Type B pancreatic cell (in vitro differentiated cells): ENCODE measurements at regions not wholly inside any gene's neighbourhood (a gene's known extent, or its start where the extent isn't known, plus 50 kb on each side); places are given as distances from the start of the nearest gene placed in this dataset.

Experiments used
- DNase-seq: peaks from one replicate; pipeline ENCODE4 v3.0.0; 2021; ENCODE audit warnings: mixed read lengths; ENCODE audit not compliant: unreplicated experiment; ENCODE audit errors: extremely low spot score
- H3K27ac Mint-ChIP-seq: 2 replicates; pipeline ENCODE4 v1.8.0; 2021; ENCODE audit warnings: mild to moderate bottlenecking, mixed read lengths
- H3K27me3 Mint-ChIP-seq: 2 replicates; pipeline ENCODE4 v1.8.0; 2021; ENCODE audit warnings: mixed read lengths
- H3K36me3 Mint-ChIP-seq: 2 replicates; pipeline ENCODE4 v1.8.0; 2021; ENCODE audit warnings: mixed read lengths
- H3K4me1 Mint-ChIP-seq: one replicate; pipeline ENCODE4 v1.8.0; 2021; ENCODE audit warnings: mixed read lengths; ENCODE audit not compliant: unreplicated experiment
- H3K4me3 Mint-ChIP-seq: 2 replicates; pipeline ENCODE4 v1.8.0; 2021; ENCODE audit warnings: mild to moderate bottlenecking, mixed read lengths
- H3K9me3 Mint-ChIP-seq: 2 replicates; pipeline ENCODE4 v1.8.0; 2021; ENCODE audit warnings: mixed read lengths
- TF ChIP-seq, protein P1 (sequence below): fragments of 200-600 bp; sonication (generic); conservative IDR thresholded peaks from 2 replicates; pipeline ENCODE4 v1.5.0; 2021; ENCODE audit warnings: antibody characterized with exemption, mild to moderate bottlenecking

DNA sequence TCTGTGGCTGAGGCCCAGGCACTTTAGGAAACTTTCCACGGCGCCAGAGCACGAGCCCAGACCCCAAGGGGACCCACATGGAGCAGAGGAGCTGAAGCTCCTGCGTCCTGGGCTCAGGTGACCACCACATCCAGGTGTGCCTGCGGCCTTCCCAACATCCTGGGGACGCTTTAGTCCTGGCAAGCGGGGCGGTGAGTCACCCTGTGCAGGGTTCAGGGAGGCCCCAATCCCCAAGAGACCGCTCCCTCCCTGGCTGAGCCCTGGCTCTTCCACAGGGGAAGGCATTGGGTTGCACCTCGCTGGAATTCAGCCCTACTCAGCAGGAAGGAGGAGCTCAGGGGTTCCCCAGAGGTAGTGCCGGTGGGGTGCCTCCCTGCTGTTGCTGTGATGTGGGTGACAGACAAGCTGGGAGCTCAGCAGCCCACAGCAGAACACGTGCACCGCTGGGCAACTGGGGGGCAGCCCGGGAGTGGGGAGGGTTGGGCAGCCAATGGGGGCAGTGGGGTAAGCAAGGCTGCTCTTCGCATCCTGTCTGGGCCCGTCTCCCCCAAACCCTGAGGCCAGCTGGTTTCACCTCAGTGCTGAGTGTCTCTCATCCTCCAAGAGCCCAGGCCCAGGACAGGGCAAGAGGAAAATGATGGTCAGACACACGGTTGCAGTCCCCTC is 802.8 kb downstream of the BRD1 start:
- Mint-ChIP-seq H3K36me3 (no peaks in the 10 kb centered on the region), H3K9me3 (no peaks in the 10 kb centered on the region), H3K4me3 (no peak overlapping the region), H3K4me1 (no peaks in the 10 kb centered on the region), H3K27ac (no peak overlapping the region), H3K27me3 (peaks cover 21% of the 10 kb centered on the region)
- TF ChIP-seq, protein P1, sequence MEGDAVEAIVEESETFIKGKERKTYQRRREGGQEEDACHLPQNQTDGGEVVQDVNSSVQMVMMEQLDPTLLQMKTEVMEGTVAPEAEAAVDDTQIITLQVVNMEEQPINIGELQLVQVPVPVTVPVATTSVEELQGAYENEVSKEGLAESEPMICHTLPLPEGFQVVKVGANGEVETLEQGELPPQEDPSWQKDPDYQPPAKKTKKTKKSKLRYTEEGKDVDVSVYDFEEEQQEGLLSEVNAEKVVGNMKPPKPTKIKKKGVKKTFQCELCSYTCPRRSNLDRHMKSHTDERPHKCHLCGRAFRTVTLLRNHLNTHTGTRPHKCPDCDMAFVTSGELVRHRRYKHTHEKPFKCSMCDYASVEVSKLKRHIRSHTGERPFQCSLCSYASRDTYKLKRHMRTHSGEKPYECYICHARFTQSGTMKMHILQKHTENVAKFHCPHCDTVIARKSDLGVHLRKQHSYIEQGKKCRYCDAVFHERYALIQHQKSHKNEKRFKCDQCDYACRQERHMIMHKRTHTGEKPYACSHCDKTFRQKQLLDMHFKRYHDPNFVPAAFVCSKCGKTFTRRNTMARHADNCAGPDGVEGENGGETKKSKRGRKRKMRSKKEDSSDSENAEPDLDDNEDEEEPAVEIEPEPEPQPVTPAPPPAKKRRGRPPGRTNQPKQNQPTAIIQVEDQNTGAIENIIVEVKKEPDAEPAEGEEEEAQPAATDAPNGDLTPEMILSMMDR = no peak
- DNase-seq = no peak

DNA sequence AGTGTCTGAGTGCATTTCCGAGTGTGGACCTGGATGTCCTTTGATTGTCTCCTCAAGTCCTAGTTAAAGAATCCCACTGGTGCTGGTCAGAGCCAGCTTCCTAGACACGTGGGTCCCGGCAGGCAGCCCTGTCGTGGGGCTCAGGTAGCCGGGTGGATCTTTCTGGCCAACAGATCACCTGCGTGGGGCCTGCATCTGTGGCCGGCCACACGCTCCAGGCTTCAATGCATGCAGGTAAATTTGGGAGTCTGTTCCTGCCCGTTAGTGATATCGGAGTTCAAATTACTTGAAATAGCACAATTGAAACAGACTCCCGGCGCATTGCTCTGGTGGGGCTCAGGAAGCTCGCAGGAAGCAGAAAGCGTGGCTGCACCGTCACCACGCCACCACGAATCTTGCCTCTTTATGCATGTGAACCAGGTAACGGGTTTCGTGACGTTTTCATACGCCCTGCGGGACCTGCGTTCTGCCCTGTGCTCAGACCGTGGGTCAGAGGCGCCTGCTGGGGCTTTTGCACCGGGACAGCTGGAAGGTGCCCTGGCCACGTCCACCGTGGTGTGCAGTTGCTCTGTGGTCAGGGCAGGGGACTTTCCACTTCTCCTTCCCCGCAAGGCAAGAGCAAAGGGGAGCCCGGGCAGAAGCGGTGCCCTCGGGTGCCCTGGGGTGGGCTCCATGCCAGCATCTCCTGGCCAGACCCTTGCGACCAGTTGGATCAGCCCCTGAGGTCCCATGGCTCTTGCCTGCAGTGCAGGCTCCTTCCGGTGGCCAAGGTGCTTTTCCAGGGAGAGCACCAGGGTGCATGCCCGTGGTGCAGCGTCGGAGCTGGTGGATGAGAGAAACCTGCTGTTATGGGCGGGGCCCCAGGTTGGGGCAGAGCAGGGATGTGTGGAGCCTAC is 803.5 kb downstream of the BRD1 start:
- Mint-ChIP-seq H3K27me3 (peaks cover 17% of the 10 kb centered on the region), H3K4me3 (no peak overlapping the region), H3K4me1 (no peaks in the 10 kb centered on the region), H3K36me3 (no peaks in the 10 kb centered on the region), H3K9me3 (no peaks in the 10 kb centered on the region), H3K27ac (no peak overlapping the region)
- TF ChIP-seq, protein P1 = no peak
- no peak for DNase-seq

DNA sequence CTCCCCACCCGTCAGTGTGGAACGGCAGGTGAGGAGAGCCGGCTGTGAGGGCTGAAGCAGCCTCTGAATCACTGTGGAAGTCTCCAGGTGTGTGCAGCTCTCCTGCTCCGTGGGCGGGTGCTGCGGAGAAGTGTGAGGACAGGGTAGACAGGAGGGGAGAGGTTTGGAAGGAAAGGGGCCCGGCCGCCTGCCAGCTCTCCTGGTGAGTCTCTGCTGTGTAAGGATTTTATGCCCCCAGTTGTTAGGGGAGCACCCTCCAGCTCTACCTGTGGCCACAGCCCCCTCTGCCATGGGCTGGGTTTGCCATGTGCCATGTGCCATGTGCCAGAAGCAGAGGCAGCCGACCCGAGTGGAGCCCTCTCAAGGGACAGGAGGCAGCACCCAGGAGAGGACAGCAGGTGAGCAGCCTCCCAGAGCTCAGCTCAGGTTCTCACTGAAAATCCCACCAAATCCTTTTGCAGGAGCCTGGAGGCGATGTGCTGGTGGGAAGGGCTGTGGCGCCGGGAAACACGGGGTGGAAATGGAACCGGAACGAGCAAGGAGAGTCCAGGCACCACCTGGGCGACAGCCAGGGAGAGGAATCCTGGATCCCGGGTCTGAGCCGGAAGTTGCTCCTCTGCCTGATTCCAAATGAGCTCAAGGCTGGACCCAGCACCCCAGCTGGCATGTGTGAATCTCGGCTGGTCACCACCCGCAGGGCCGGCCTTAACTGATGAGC is 804.4 kb downstream of the BRD1 start:
- peaks cover 15% of the 10 kb centered on the region for H3K27me3 Mint-ChIP-seq
- no peak overlapping the region for H3K4me3 Mint-ChIP-seq
- H3K36me3 Mint-ChIP-seq = no peaks in the 10 kb centered on the region

DNA sequence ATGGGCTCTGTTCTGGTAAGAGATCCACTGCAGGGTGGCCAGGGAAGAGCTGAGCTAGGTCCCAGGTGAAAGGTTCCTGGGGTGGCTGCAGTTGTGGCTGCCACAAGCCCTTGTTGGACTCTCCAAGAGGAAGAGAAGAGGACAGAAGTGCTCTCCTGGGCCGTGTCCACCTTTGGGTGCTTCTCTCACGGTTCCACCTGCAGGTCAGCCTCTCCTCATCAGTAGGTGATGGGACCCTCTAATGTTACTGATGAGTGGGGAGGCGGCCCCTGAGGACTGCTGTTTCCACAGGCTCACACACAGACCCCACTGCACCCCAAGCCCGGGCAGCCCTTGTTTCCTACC is 804.9 kb downstream of the BRD1 start:
- no peak for DNase-seq
- Mint-ChIP-seq H3K4me3 (no peak overlapping the region), H3K9me3 (no peaks in the 10 kb centered on the region), H3K36me3 (no peaks in the 10 kb centered on the region), H3K27me3 (peaks cover 13% of the 10 kb centered on the region), H3K27ac (no peak overlapping the region), H3K4me1 (no peaks in the 10 kb centered on the region)
- TF ChIP-seq, protein P1 = no peak

More for the DNA sequence above, 804.4 kb downstream of the BRD1 start:
- Mint-ChIP-seq H3K4me1 (no peaks in the 10 kb centered on the region), H3K9me3 (no peaks in the 10 kb centered on the region), H3K27ac (no peak overlapping the region)
- DNase-seq = no peak
- TF ChIP-seq, protein P1 = no peak

DNA sequence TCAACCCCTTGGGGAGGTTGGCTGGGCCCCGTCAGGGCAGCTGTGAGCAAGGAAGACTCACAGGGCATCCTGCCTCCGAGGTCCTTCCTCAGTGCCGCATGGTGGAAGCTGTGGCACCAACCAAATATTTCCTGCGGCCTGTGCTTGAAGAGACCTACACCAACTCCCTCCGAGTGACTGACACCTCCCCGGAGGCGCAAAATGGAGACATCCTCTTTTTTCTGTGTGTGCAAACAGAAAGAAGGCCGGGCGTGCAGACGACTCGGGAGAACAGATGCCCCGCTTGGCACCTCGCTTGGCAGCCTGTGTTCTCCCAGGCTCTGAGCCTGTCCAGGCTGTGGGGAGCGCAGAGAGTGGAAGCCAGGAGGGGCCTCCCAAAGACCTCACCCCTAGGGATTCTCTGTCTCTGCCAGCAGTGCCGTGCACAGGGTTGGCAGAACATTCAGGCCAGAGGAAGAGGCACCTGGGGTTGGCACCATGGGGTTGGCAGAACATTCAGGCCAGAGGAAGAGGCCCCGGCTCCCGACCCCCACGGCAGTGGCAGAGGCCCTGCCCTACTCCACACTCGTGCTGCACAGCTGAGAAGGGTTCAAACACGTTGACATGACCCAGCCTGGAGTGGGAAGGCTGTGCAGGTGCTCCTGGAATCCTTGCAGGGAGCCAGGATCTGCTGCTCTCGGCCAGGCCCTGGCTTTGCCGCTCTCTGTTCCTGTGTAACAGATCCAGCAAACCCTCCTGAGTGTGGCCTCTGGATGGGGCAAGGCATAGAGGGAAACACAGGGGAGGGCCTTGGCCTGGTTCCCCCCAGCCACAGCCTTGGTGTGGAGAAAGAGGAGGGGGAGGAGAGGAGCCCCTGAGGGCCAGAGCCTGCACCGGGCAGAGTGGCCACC is 805.5 kb downstream of the BRD1 start:
- no peak overlapping the region for H3K27ac Mint-ChIP-seq
- no peaks in the 10 kb centered on the region for H3K36me3 Mint-ChIP-seq
- DNase-seq = no peak
- H3K4me3 Mint-ChIP-seq = no peak overlapping the region
- TF ChIP-seq, protein P1 = no peak
- peaks cover 7% of the 10 kb centered on the region for H3K27me3 Mint-ChIP-seq
- no peaks in the 10 kb centered on the region for H3K4me1 Mint-ChIP-seq
- no peaks in the 10 kb centered on the region for H3K9me3 Mint-ChIP-seq
